PC-3 (cell line): ENCODE measurements at regions not wholly inside any gene's neighbourhood (a gene's known extent, or its start where the extent isn't known, plus 50 kb on each side); places are given as distances from the start of the nearest gene placed in this dataset.

Experiments used
- ATAC-seq: fragments of 200-7000 bp; cut with Tn5 transposase; 2 replicates; pipeline ENCODE4 v1.9.1; 2020; ENCODE audit warnings: mild to moderate bottlenecking, moderate library complexity
- BruUV-seq: library from RNA; stranded (reverse); fragments of 400-500 nt; replicated peaks from 2 replicates; lab custom pipeline; 2021; lab: Mats Ljungman, UMichigan
- CTCF ChIA-PET: fragments of 300-600 bp; sonication (Branson Sonifier 250); formaldehyde crosslinking; loops from one replicate; lab custom pipeline; 2022; ENCODE audit warnings: antibody characterized with exemption; lab: Charles Lee
- POLR2A ChIA-PET: fragments of 300-600 bp; sonication (Branson Sonifier 250); formaldehyde crosslinking; loops from one replicate; lab custom pipeline; 2022; ENCODE audit warnings: antibody characterized with exemption; ENCODE audit not compliant: unreplicated experiment; lab: Charles Lee
- DNase-seq: peaks from one replicate; pipeline ENCODE4 v3.0.0-alpha.2; 2015
- H2AFZ ChIP-seq: fragments of 300-600 bp; sonication (generic); 2 replicates; pipeline ENCODE4 v1.6.0; 2016; ENCODE audit warnings: antibody characterized with exemption, low read length
- H3F3A ChIP-seq: fragments of 300-600 bp; sonication (generic); one replicate; pipeline ENCODE4 v1.6.0; 2017; ENCODE audit warnings: antibody characterized with exemption, low read length, control low read depth, mild to moderate bottlenecking; ENCODE audit not compliant: unreplicated experiment
- H3K27ac ChIP-seq: fragments of 300-600 bp; sonication (generic); 2 replicates; pipeline ENCODE4 v1.5.1; 2016; ENCODE audit warnings: mild to moderate bottlenecking, low read length
- H3K27me3 ChIP-seq: fragments of 300-600 bp; sonication (generic); 2 replicates; pipeline ENCODE4 v1.6.1; 2016; ENCODE audit warnings: low read length, mixed read lengths
- H3K36me3 ChIP-seq: fragments of 300-600 bp; sonication (generic); 2 replicates; pipeline ENCODE4 v1.6.1; 2016; ENCODE audit warnings: low read depth, mixed run types, low read length, mixed read lengths
- H3K4me1 ChIP-seq: fragments of 300-600 bp; sonication (generic); 2 replicates; pipeline ENCODE4 v1.5.1; 2016; ENCODE audit warnings: low read length; ENCODE audit not compliant: insufficient read depth
- H3K4me2 ChIP-seq: fragments of 300-600 bp; sonication (generic); 2 replicates; pipeline ENCODE4 v1.6.0; 2016; ENCODE audit warnings: low read length
- H3K4me3 ChIP-seq: fragments of 300-600 bp; sonication (generic); 2 replicates; pipeline ENCODE4 v1.5.1; 2016; ENCODE audit warnings: mild to moderate bottlenecking, low read length, mixed read lengths
- H3K79me2 ChIP-seq: fragments of 300-600 bp; sonication (generic); 2 replicates; pipeline ENCODE4 v1.6.1; 2017; ENCODE audit warnings: low read length, mixed read lengths
- H3K9ac ChIP-seq: fragments of 300-600 bp; sonication (generic); 2 replicates; pipeline ENCODE4 v1.6.0; 2016; ENCODE audit warnings: mild to moderate bottlenecking, low read length
- H3K9me2 ChIP-seq: fragments of 300-600 bp; sonication (generic); replicated peaks from 2 replicates; pipeline ENCODE4 v1.6.1; 2016; ENCODE audit warnings: mixed run types, low read length, mixed read lengths
- H3K9me3 ChIP-seq: fragments of 300-600 bp; sonication (generic); 2 replicates; pipeline ENCODE4 v1.6.1; 2016; ENCODE audit warnings: low read length, mixed read lengths
- H4K20me1 ChIP-seq: fragments of 300-600 bp; sonication (generic); 2 replicates; pipeline ENCODE4 v1.6.1; 2016; ENCODE audit warnings: low read length, mixed read lengths
- EZH2 ChIP-seq: fragments of 300-600 bp; sonication (generic); IDR thresholded peaks from one replicate; pipeline ENCODE4 v1.6.1; 2017; ENCODE audit warnings: antibody characterized with exemption, mild to moderate bottlenecking, low read length; ENCODE audit not compliant: unreplicated experiment
- EZH2phosphoT487 ChIP-seq: fragments of 300-600 bp; sonication (generic); IDR thresholded peaks from 2 replicates; pipeline ENCODE4 v1.6.1; 2018; ENCODE audit warnings: mild to moderate bottlenecking, antibody characterized with exemption, low read length, borderline replicate concordance
- intact Hi-C: fragments of 100-400 bp; cut with micrococcal nuclease; formaldehyde crosslinking; loops from 2 replicates; pipeline ENCODE4 v1.9.0; 2023
- TF ChIP-seq, protein P1 (sequence below): fragments of 300-600 bp; sonication (generic); conservative IDR thresholded peaks from 2 replicates; pipeline ENCODE4 v1.5.1; 2017; ENCODE audit warnings: antibody characterized with exemption, low read depth, mild to moderate bottlenecking, low read length

GRCh38 chr5:156147944-156148285 is 179.0 kb upstream of the SGCD start:
- no peak for DNase-seq
- no peak overlapping the region for H3K4me2 ChIP-seq

DNA sequence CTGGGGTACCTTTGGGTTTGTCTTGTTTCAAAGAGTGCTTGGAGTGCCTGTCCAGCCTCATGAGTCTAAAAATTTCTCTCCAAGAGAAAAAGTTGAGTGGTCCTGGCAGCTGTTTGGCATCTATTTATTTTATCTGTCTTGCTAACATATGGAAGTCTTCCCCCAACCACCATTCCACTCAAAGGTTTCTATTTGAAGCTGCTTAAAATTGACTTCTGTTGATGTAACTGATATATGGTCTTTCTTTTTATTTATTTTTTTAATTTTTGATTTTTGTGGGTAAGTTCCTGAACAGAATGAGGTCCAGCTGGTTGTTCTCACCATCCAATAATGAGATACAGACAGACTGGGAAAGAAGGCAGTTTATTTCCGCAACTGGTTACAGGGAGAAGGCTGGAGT is 178.7 kb upstream of the SGCD start:
- Histone ChIP-seq H2AFZ (no peak overlapping the region), H3K9ac (no peak overlapping the region), H3K36me3 (no peaks in the 10 kb centered on the region), H3K4me3 (no peak overlapping the region), H3K9me2 (no peaks in the 10 kb centered on the region), H3K9me3 (no peaks in the 10 kb centered on the region), H3K27ac (no peak overlapping the region), H3F3A (no peaks in the 10 kb centered on the region), H3K27me3 (no peaks in the 10 kb centered on the region), H3K4me2 (no peak overlapping the region), H3K4me1 (no peaks in the 10 kb centered on the region), H4K20me1 (no peaks in the 10 kb centered on the region), H3K79me2 (no peaks in the 10 kb centered on the region)
- ChIA-PET CTCF (no interaction called here), POLR2A (no interaction called here)
- DNase-seq (no peak), ATAC-seq (no peak)
- TF ChIP-seq, protein P1, sequence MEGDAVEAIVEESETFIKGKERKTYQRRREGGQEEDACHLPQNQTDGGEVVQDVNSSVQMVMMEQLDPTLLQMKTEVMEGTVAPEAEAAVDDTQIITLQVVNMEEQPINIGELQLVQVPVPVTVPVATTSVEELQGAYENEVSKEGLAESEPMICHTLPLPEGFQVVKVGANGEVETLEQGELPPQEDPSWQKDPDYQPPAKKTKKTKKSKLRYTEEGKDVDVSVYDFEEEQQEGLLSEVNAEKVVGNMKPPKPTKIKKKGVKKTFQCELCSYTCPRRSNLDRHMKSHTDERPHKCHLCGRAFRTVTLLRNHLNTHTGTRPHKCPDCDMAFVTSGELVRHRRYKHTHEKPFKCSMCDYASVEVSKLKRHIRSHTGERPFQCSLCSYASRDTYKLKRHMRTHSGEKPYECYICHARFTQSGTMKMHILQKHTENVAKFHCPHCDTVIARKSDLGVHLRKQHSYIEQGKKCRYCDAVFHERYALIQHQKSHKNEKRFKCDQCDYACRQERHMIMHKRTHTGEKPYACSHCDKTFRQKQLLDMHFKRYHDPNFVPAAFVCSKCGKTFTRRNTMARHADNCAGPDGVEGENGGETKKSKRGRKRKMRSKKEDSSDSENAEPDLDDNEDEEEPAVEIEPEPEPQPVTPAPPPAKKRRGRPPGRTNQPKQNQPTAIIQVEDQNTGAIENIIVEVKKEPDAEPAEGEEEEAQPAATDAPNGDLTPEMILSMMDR, result no peak
- TF ChIP-seq EZH2 (no peak), EZH2phosphoT487 (no peak)
- intact Hi-C loops, result no loop called here
- BruUV-seq, result no TSS peak

More at GRCh38 chr5:156147944-156148285, 179.0 kb upstream of the SGCD start:
- no TSS peak for BruUV-seq
- Histone ChIP-seq H3K79me2 (no peaks in the 10 kb centered on the region), H3K36me3 (no peaks in the 10 kb centered on the region), H3K27me3 (no peaks in the 10 kb centered on the region), H3K4me3 (no peak overlapping the region), H4K20me1 (no peaks in the 10 kb centered on the region), H3K9me3 (no peaks in the 10 kb centered on the region), H3K27ac (no peak overlapping the region), H3F3A (no peaks in the 10 kb centered on the region), H3K9ac (no peak overlapping the region), H2AFZ (no peak overlapping the region), H3K4me1 (no peaks in the 10 kb centered on the region), H3K9me2 (no peaks in the 10 kb centered on the region)
- intact Hi-C loops, result no loop called here
- ChIA-PET CTCF (no interaction called here), POLR2A (no interaction called here)
- ATAC-seq, result no peak
- TF ChIP-seq, protein P1, result no peak
- TF ChIP-seq EZH2, result no peak
- no peak for TF ChIP-seq EZH2phosphoT487

- Histone ChIP-seq H3K4me1 (no peaks in the 10 kb centered on the region), H4K20me1 (no peaks in the 10 kb centered on the region), H3K4me3 (no peak overlapping the region), H3K79me2 (no peaks in the 10 kb centered on the region), H3K36me3 (no peaks in the 10 kb centered on the region), H3K9me3 (no peaks in the 10 kb centered on the region), H3K4me2 (no peak overlapping the region), H3K27ac (no peak overlapping the region), H2AFZ (no peak overlapping the region), H3K27me3 (no peaks in the 10 kb centered on the region), H3F3A (no peaks in the 10 kb centered on the region), H3K9ac (no peak overlapping the region), H3K9me2 (no peaks in the 10 kb centered on the region)
- CTCF ChIA-PET, result no interaction called here
- ATAC-seq, result no peak
- TF ChIP-seq, protein P1, result no peak
- TF ChIP-seq EZH2 (no peak), EZH2phosphoT487 (no peak)
- no peak for DNase-seq
- BruUV-seq, result no TSS peak
- POLR2A ChIA-PET, result no interaction called here
- intact Hi-C loops, result no loop called here
These were observed 177.8 kb upstream of the SGCD start for GRCh38 chr5:156149213-156149612.
